Fibroblast of lung (primary cell): ENCODE measurements at regions not wholly inside any gene's neighbourhood (a gene's known extent, or its start where the extent isn't known, plus 50 kb on each side); places are given as distances from the start of the nearest gene placed in this dataset.

ENCODE experiments used
- DNase-seq, 2 donors: peaks; one replicate each; pipeline versions ENCODE4 v3.0.0 to v3.0.0-alpha.2; 2010; ENCODE audit warnings: low read depth in 2 of 2
- H2AFZ ChIP-seq: 2 replicates; pipeline ENCODE4 v1.5.1; 2012; ENCODE audit warnings: low read length, control low read depth, inconsistent platforms
- H3K27ac ChIP-seq: 2 replicates; pipeline ENCODE4 v1.5.1; 2011; ENCODE audit warnings: low read length, control low read depth; ENCODE audit not compliant: insufficient read depth
- H3K27me3 ChIP-seq: 2 replicates; pipeline ENCODE4 v1.5.1; 2011; ENCODE audit warnings: mild to moderate bottlenecking, low read length; ENCODE audit not compliant: control insufficient read depth, insufficient read depth
- H3K36me3 ChIP-seq: 2 replicates; pipeline ENCODE4 v1.5.1; 2011; ENCODE audit warnings: low read length; ENCODE audit not compliant: control insufficient read depth, insufficient read depth
- H3K4me1 ChIP-seq: 2 replicates; pipeline ENCODE4 v1.5.1; 2011; ENCODE audit warnings: low read length; ENCODE audit not compliant: control insufficient read depth, insufficient read depth; ENCODE audit errors: extremely low read depth
- H3K4me2 ChIP-seq: 2 replicates; pipeline ENCODE4 v1.5.1; 2011; ENCODE audit warnings: low read length, control low read depth; ENCODE audit not compliant: insufficient read depth; ENCODE audit errors: extremely low read depth
- H3K4me3 ChIP-seq, 4 experiments: fragments of 200-600 bp in 1 of 4; sonication (generic) in 1 of 4; replicated peaks in 1 of 4; 2 replicates each; pipeline ENCODE4 v1.5.1; 2011 to 2016; ENCODE audit warnings: low read length in 4 of 4, low read depth in 3 of 4, mild to moderate bottlenecking in 3 of 4, control low read depth in 2 of 4, inconsistent platforms in 1 of 4, mixed read lengths in 1 of 4; ENCODE audit not compliant: insufficient read depth in 1 of 4; ENCODE audit errors: control extremely low read depth in 1 of 4
- H3K79me2 ChIP-seq: 2 replicates; pipeline ENCODE4 v1.5.1; 2012; ENCODE audit warnings: mild to moderate bottlenecking, low read length, inconsistent platforms; ENCODE audit not compliant: control insufficient read depth, insufficient read depth
- H3K9ac ChIP-seq: 2 replicates; pipeline ENCODE4 v1.5.1; 2011; ENCODE audit warnings: mild to moderate bottlenecking, low read length, control low read depth; ENCODE audit not compliant: insufficient read depth
- H3K9me3 ChIP-seq: 2 replicates; pipeline ENCODE4 v1.5.1; 2012; ENCODE audit warnings: low read depth, low read length; ENCODE audit not compliant: control insufficient read depth, insufficient read depth
- H4K20me1 ChIP-seq: 2 replicates; pipeline ENCODE4 v1.5.1; 2011; ENCODE audit warnings: low read length; ENCODE audit not compliant: control insufficient read depth, insufficient read depth; ENCODE audit errors: extremely low read depth
- CTCF ChIP-seq, 2 donors: IDR thresholded peaks in 1 of 2; conservative IDR thresholded peaks in 1 of 2; 1 replicate in 1 of 2; 2 replicates in 1 of 2; pipeline ENCODE4 v1.5.1; 2011 to 2012; ENCODE audit warnings: low read length in 2 of 2, control low read depth in 1 of 2, inconsistent platforms in 1 of 2, low read depth in 1 of 2, mild to moderate bottlenecking in 1 of 2
- EZH2 ChIP-seq: IDR thresholded peaks from 2 replicates; pipeline ENCODE4 v1.5.1; 2012; ENCODE audit warnings: low read length, control low read depth, mild to moderate bottlenecking; ENCODE audit errors: missing control alignments

GRCh38 chr16:86025706-86026105 is 126.7 kb downstream of the IRF8 start:
- no peaks in the 10 kb centered on the region for H3K79me2 ChIP-seq
- no peak overlapping the region for H3K9ac ChIP-seq
- TF ChIP-seq CTCF (conservative IDR thresholded peaks at IDR 0.05 in 1 of 2, IDR thresholded peaks at IDR 0.05 in 1 of 2; ENCODE audit: low read depth in 1 of 2, low read length in 2 of 2) (no peak), EZH2 (no peak)
- H3K27me3 ChIP-seq = peaks cover 4% of the 10 kb centered on the region
- no peak overlapping the region for H2AFZ ChIP-seq
- DNase-seq = no peak
- no peak overlapping the region for H3K4me2 ChIP-seq
- no peak overlapping the region for H3K27ac ChIP-seq
- H3K9me3 ChIP-seq = no peaks in the 10 kb centered on the region
- H4K20me1 ChIP-seq = no peaks in the 10 kb centered on the region
- H3K36me3 ChIP-seq = no peaks in the 10 kb centered on the region
- H3K4me3 ChIP-seq = no peak overlapping the region
- no peaks in the 10 kb centered on the region for H3K4me1 ChIP-seq

- no peak overlapping the region for H2AFZ ChIP-seq
- no peak overlapping the region for H3K27ac ChIP-seq
- no peaks in the 10 kb centered on the region for H3K4me1 ChIP-seq
- no peaks in the 10 kb centered on the region for H4K20me1 ChIP-seq
- H3K9me3 ChIP-seq = no peaks in the 10 kb centered on the region
- H3K79me2 ChIP-seq = no peaks in the 10 kb centered on the region
- peaks cover 7% of the 10 kb centered on the region for H3K27me3 ChIP-seq
- DNase-seq = no peak
- TF ChIP-seq CTCF (conservative IDR thresholded peaks at IDR 0.05 in 1 of 2, IDR thresholded peaks at IDR 0.05 in 1 of 2; ENCODE audit: low read depth in 1 of 2, low read length in 2 of 2) = no peak
- no peak for TF ChIP-seq EZH2
- H3K4me3 ChIP-seq = no peak overlapping the region
- no peaks in the 10 kb centered on the region for H3K36me3 ChIP-seq
- no peak overlapping the region for H3K9ac ChIP-seq
- H3K4me2 ChIP-seq = no peak overlapping the region
Observed at GRCh38 chr16:86026171-86026910, 127.4 kb downstream of the IRF8 start.

DNA sequence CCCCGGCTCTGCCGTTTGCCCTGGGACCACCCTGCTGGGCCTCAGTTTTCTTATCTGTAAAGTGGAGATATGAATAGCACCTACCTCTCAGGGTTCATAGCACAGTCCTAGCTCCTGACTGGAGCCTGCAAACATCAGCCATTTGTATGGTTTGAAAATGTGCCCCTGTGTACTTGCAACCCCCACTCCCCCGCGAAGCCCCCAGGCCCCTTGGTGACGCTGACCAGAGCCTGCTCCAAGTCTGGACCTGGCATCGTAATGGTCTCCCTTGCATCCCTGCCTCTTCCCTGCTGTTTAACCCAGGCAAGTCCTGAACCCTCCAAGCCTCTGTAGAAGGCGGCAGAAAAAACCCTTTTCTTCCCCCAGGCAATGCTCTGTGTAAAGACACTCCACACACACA is 128.0 kb downstream of the IRF8 start:
- H2AFZ ChIP-seq = no peak overlapping the region
- no peaks in the 10 kb centered on the region for H3K9me3 ChIP-seq
- H4K20me1 ChIP-seq = no peaks in the 10 kb centered on the region
- H3K79me2 ChIP-seq = no peaks in the 10 kb centered on the region
- no peak overlapping the region for H3K9ac ChIP-seq
- H3K27me3 ChIP-seq = peaks cover 10% of the 10 kb centered on the region
- no peak overlapping the region for H3K27ac ChIP-seq
- H3K4me1 ChIP-seq = no peaks in the 10 kb centered on the region
- DNase-seq = no peak
- TF ChIP-seq EZH2 (no peak), CTCF (conservative IDR thresholded peaks at IDR 0.05 in 1 of 2, IDR thresholded peaks at IDR 0.05 in 1 of 2; ENCODE audit: low read depth in 1 of 2, low read length in 2 of 2) (no peak)
- H3K36me3 ChIP-seq = no peaks in the 10 kb centered on the region
- no peak overlapping the region for H3K4me3 ChIP-seq
- no peak overlapping the region for H3K4me2 ChIP-seq
